ENCODE measurements at regions not wholly inside any gene's neighbourhood (a gene's known extent, or its start where the extent isn't known, plus 50 kb on each side); places are given as distances from the start of the nearest gene placed in this dataset.

GRCh38 chr7:17709127-17709526, 231.2 kb downstream of the SNX13 start:
- Histone ChIP-seq H3K36me3 (no peaks in the 10 kb centered on the region), H3K4me1 (no peaks in the 10 kb centered on the region), H3K4me3 (no peak overlapping the region), H3K27me3 (no peaks in the 10 kb centered on the region), H3K27ac (no peak overlapping the region), H3K9me3 (no peaks in the 10 kb centered on the region)
- intact Hi-C loops (cut with DNase I) = no loop called here
- no peak for TF ChIP-seq CTCF (IDR thresholded peaks at IDR 0.05)
- no peak for DNase-seq (ENCODE audit: low spot score in 2 of 2)

GRCh38 chr7:17709599-17709998, 230.7 kb downstream of the SNX13 start:
- no peak for TF ChIP-seq CTCF (IDR thresholded peaks at IDR 0.05)
- Histone ChIP-seq H3K36me3 (no peaks in the 10 kb centered on the region), H3K27me3 (no peaks in the 10 kb centered on the region), H3K27ac (no peak overlapping the region), H3K4me3 (no peak overlapping the region), H3K4me1 (no peaks in the 10 kb centered on the region), H3K9me3 (no peaks in the 10 kb centered on the region)
- DNase-seq (ENCODE audit: low spot score in 2 of 2) = no peak
- intact Hi-C loops (cut with DNase I) = no loop called here

- no peak for DNase-seq (ENCODE audit: low spot score in 2 of 2)
- Histone ChIP-seq H3K4me1 (no peaks in the 10 kb centered on the region), H3K9me3 (no peaks in the 10 kb centered on the region), H3K27ac (no peak overlapping the region), H3K4me3 (no peak overlapping the region), H3K27me3 (no peaks in the 10 kb centered on the region), H3K36me3 (no peaks in the 10 kb centered on the region)
- intact Hi-C loops (cut with DNase I) = no loop called here
- TF ChIP-seq CTCF (IDR thresholded peaks at IDR 0.05) = no peak
Measured at GRCh38 chr7:17710312-17710711, 230.0 kb downstream of the SNX13 start.

- H3K4me1 ChIP-seq = no peaks in the 10 kb centered on the region
- intact Hi-C loops (cut with DNase I) = no loop called here
- no peaks in the 10 kb centered on the region for H3K27me3 ChIP-seq
- H3K27ac ChIP-seq = no peak overlapping the region
- H3K9me3 ChIP-seq = no peaks in the 10 kb centered on the region
- TF ChIP-seq CTCF (IDR thresholded peaks at IDR 0.05) = no peak
- H3K4me3 ChIP-seq = no peak overlapping the region
- no peaks in the 10 kb centered on the region for H3K36me3 ChIP-seq
- no peak for DNase-seq (ENCODE audit: low spot score in 2 of 2)
Measured at GRCh38 chr7:17713584-17713983, 226.7 kb downstream of the SNX13 start.

GRCh38 chr7:17716816-17717215, 223.5 kb downstream of the SNX13 start:
- Histone ChIP-seq H3K27ac (no peak overlapping the region), H3K36me3 (no peaks in the 10 kb centered on the region), H3K4me3 (no peak overlapping the region), H3K9me3 (no peaks in the 10 kb centered on the region), H3K4me1 (no peaks in the 10 kb centered on the region), H3K27me3 (no peaks in the 10 kb centered on the region)
- intact Hi-C loops (cut with DNase I) = no loop called here
- no peak for DNase-seq (ENCODE audit: low spot score in 2 of 2)
- TF ChIP-seq CTCF (IDR thresholded peaks at IDR 0.05) = no peak

- H3K36me3 ChIP-seq = no peaks in the 10 kb centered on the region
- H3K27ac ChIP-seq = no peak overlapping the region
- DNase-seq (ENCODE audit: low spot score in 2 of 2) = no peak
- H3K27me3 ChIP-seq = no peaks in the 10 kb centered on the region
- H3K9me3 ChIP-seq = no peaks in the 10 kb centered on the region
- intact Hi-C loops (cut with DNase I) = no loop called here
- TF ChIP-seq CTCF (IDR thresholded peaks at IDR 0.05) = no peak
- no peak overlapping the region for H3K4me3 ChIP-seq
- no peaks in the 10 kb centered on the region for H3K4me1 ChIP-seq
Measured at GRCh38 chr7:17719998-17720397, 220.3 kb downstream of the SNX13 start.

Data from ascending aorta (tissue), 2 donors.